Panc1 (cell line): ENCODE measurements at regions not wholly inside any gene's neighbourhood (a gene's known extent, or its start where the extent isn't known, plus 50 kb on each side); places are given as distances from the start of the nearest gene placed in this dataset.
A peak's percentile ranks its signal among the peaks of the same experiment; 100 is the strongest.

ENCODE experiments used
- ATAC-seq: fragments of 200-7000 bp; cut with Tn5 transposase; 2 replicates; pipeline ENCODE4 v1.9.1; 2020; ENCODE audit warnings: mild to moderate bottlenecking, moderate library complexity
- BruUV-seq: library from RNA; stranded (reverse); fragments of 400-500 nt; replicated peaks from 2 replicates; lab custom pipeline; 2021; lab: Mats Ljungman, UMichigan
- CTCF ChIA-PET: fragments of 300-600 bp; sonication (Branson Sonifier 250); formaldehyde crosslinking; loops from one replicate; lab custom pipeline; 2022; ENCODE audit warnings: antibody characterized with exemption; lab: Charles Lee
- POLR2A ChIA-PET: fragments of 300-600 bp; sonication (Branson Sonifier 250); formaldehyde crosslinking; loops from one replicate; lab custom pipeline; 2022; ENCODE audit warnings: antibody characterized with exemption; lab: Charles Lee
- DNase-seq: peaks from one replicate; pipeline ENCODE4 v3.0.0-alpha.2; 2010; ENCODE audit warnings: low read depth, low spot score
- H3K27ac ChIP-seq: 2 replicates; pipeline ENCODE4 v1.5.1; 2011; ENCODE audit warnings: mild to moderate bottlenecking, low read length, inconsistent platforms
- H3K27me3 ChIP-seq: fragments of 200-500 bp; sonication (Bioruptor generic); 2 replicates; pipeline ENCODE4 v1.6.0; 2014; ENCODE audit warnings: low read length, inconsistent platforms; ENCODE audit not compliant: control insufficient read depth, insufficient read depth
- H3K36me3 ChIP-seq: fragments of 200-500 bp; sonication (Bioruptor generic); 2 replicates; pipeline ENCODE4 v1.5.1; 2014; ENCODE audit warnings: inconsistent platforms, mild to moderate bottlenecking, low read length, moderate library complexity; ENCODE audit not compliant: control insufficient read depth, insufficient read depth
- H3K4me1 ChIP-seq: 2 replicates; pipeline ENCODE4 v1.5.1; 2011; ENCODE audit warnings: inconsistent platforms, mild to moderate bottlenecking, low read length, moderate library complexity; ENCODE audit not compliant: control insufficient read depth, insufficient read depth
- H3K4me3 ChIP-seq, 2 experiments: 2 replicates each; pipeline ENCODE4 v1.5.1; 2011 to 2012; ENCODE audit warnings: low read depth in 2 of 2, low read length in 2 of 2, mild to moderate bottlenecking in 2 of 2, inconsistent platforms in 1 of 2, moderate library complexity in 1 of 2
- H3K9me3 ChIP-seq: fragments of 200-500 bp; sonication (Bioruptor generic); 2 replicates; pipeline ENCODE4 v1.5.1; 2014; ENCODE audit warnings: low read depth, mild to moderate bottlenecking, inconsistent platforms, low read length, moderate library complexity; ENCODE audit not compliant: control insufficient read depth, insufficient read depth
- POLR2AphosphoS5 ChIP-seq: IDR thresholded peaks from 2 replicates; pipeline ENCODE4 v1.6.1; 2012; ENCODE audit warnings: mild to moderate bottlenecking, low read depth, low read length, moderate library complexity
- SIN3A ChIP-seq: IDR thresholded peaks from 2 replicates; pipeline ENCODE4 v1.6.1; 2012; ENCODE audit warnings: low read depth, mild to moderate bottlenecking, low read length, moderate library complexity, borderline replicate concordance; ENCODE audit not compliant: insufficient read depth
- TCF7L2 ChIP-seq: IDR thresholded peaks from 2 replicates; pipeline ENCODE4 v1.6.1; 2011; ENCODE audit warnings: mild to moderate bottlenecking, low read depth, low read length, inconsistent platforms
- in situ Hi-C: cut with HindIII; loops from 2 replicates; pipeline ENCODE4 v1.10.0; 2016; ENCODE audit warnings: low sequenced_read_pairs, low pct_unique_long_range_greater_than_20kb
- intact Hi-C: fragments of 100-400 bp; cut with micrococcal nuclease; formaldehyde crosslinking; loops from one replicate; pipeline ENCODE4 v1.10.0; 2022; ENCODE audit not compliant: unreplicated experiment
- TF ChIP-seq, protein P1 (sequence below), 2 experiments: IDR thresholded peaks; 2 replicates each; pipeline ENCODE4 v1.6.1; 2011 to 2012; ENCODE audit warnings: low read depth in 2 of 2, control low read depth in 1 of 2, low read length in 1 of 2, mild to moderate bottlenecking in 1 of 2, moderate library complexity in 1 of 2; ENCODE audit not compliant: insufficient read depth in 1 of 2
- TF ChIP-seq, protein P2 (sequence below): fragments of 450-650 bp; IDR thresholded peaks from 2 replicates; pipeline ENCODE4 v1.5.1; 2017; ENCODE audit warnings: mild to moderate bottlenecking

DNA sequence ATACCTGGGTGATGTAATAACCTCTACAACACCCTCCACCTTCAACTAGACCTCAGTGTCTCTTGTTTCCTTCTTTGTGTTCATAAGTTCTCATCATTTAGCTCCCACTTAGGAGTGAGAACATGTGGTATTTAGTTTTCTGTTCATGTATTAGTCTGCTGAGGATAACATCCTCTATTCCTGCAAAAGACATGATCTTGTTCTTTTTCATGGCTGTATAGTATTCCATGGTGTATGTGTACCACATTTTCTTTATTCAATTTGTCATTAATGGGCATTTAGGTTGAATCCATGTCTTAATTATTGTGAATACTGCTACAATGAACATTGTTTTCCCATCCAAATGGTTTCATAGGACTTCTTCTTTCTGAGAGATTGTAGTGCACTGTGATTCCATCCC lies 135.7 kb downstream of the MBL2 start:
- intact Hi-C loops (no loop called here), in situ Hi-C loops (no loop called here)
- ATAC-seq (no peak), DNase-seq (no peak)
- no peak overlapping the region for H3K27ac ChIP-seq
- no peaks in the 10 kb centered on the region for H3K27me3 ChIP-seq
- H3K36me3 ChIP-seq: no peaks in the 10 kb centered on the region
- ChIA-PET POLR2A (no interaction called here), CTCF (no interaction called here)
- peaks cover 3% of the 10 kb centered on the region; the same call in 1 of the 2 replicates for H3K9me3 ChIP-seq
- no TSS peak for BruUV-seq
- H3K4me1 ChIP-seq: no peaks in the 10 kb centered on the region
- no peak overlapping the region for H3K4me3 ChIP-seq
- TF ChIP-seq POLR2AphosphoS5 (no peak), TCF7L2 (no peak), SIN3A (no peak)
- TF ChIP-seq, protein P1, sequence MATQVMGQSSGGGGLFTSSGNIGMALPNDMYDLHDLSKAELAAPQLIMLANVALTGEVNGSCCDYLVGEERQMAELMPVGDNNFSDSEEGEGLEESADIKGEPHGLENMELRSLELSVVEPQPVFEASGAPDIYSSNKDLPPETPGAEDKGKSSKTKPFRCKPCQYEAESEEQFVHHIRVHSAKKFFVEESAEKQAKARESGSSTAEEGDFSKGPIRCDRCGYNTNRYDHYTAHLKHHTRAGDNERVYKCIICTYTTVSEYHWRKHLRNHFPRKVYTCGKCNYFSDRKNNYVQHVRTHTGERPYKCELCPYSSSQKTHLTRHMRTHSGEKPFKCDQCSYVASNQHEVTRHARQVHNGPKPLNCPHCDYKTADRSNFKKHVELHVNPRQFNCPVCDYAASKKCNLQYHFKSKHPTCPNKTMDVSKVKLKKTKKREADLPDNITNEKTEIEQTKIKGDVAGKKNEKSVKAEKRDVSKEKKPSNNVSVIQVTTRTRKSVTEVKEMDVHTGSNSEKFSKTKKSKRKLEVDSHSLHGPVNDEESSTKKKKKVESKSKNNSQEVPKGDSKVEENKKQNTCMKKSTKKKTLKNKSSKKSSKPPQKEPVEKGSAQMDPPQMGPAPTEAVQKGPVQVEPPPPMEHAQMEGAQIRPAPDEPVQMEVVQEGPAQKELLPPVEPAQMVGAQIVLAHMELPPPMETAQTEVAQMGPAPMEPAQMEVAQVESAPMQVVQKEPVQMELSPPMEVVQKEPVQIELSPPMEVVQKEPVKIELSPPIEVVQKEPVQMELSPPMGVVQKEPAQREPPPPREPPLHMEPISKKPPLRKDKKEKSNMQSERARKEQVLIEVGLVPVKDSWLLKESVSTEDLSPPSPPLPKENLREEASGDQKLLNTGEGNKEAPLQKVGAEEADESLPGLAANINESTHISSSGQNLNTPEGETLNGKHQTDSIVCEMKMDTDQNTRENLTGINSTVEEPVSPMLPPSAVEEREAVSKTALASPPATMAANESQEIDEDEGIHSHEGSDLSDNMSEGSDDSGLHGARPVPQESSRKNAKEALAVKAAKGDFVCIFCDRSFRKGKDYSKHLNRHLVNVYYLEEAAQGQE (IDR thresholded peaks at IDR 0.05; ENCODE audit: insufficient read depth in 1 of 2, low read depth in 2 of 2, low read length in 1 of 2): no peak
- TF ChIP-seq, protein P2, sequence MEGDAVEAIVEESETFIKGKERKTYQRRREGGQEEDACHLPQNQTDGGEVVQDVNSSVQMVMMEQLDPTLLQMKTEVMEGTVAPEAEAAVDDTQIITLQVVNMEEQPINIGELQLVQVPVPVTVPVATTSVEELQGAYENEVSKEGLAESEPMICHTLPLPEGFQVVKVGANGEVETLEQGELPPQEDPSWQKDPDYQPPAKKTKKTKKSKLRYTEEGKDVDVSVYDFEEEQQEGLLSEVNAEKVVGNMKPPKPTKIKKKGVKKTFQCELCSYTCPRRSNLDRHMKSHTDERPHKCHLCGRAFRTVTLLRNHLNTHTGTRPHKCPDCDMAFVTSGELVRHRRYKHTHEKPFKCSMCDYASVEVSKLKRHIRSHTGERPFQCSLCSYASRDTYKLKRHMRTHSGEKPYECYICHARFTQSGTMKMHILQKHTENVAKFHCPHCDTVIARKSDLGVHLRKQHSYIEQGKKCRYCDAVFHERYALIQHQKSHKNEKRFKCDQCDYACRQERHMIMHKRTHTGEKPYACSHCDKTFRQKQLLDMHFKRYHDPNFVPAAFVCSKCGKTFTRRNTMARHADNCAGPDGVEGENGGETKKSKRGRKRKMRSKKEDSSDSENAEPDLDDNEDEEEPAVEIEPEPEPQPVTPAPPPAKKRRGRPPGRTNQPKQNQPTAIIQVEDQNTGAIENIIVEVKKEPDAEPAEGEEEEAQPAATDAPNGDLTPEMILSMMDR: no peak

DNA sequence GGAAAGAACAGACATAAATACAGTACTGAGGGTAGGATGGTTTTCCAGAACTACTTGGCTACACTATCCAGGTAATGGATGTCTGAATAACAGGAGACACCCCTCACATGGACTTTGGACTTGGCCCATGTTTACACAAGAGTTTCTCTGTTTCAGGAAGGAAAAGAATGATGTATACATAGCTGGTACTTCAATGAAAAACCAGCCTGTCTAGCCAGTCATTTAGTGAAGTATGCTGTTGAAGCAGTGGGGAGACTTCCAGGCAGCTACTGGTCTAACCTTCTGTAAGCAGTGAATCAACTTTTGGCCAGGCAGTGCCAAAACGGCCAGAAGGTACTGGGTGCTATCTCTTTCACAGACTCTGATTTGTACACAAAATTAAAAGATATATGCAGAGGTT lies 135.0 kb downstream of the MBL2 start:
- no peaks in the 10 kb centered on the region for H3K4me1 ChIP-seq
- no peaks in the 10 kb centered on the region for H3K36me3 ChIP-seq
- TF ChIP-seq TCF7L2 (no peak), SIN3A (no peak), POLR2AphosphoS5 (no peak)
- TF ChIP-seq, protein P1 (IDR thresholded peaks at IDR 0.05; ENCODE audit: insufficient read depth in 1 of 2, low read depth in 2 of 2, low read length in 1 of 2): no peak
- TF ChIP-seq, protein P2: no peak
- in situ Hi-C loops (no loop called here), intact Hi-C loops (no loop called here)
- ATAC-seq: no peak
- no peak overlapping the region for H3K4me3 ChIP-seq
- H3K27ac ChIP-seq: 0 out of 2 replicates have a peak overlapping the region, but pooled peaks have one; percentile 30
- CTCF ChIA-PET: no interaction called here
- POLR2A ChIA-PET: no interaction called here
- no peaks in the 10 kb centered on the region for H3K27me3 ChIP-seq
- peaks cover 3% of the 10 kb centered on the region; the same call in 1 of the 2 replicates for H3K9me3 ChIP-seq
- no TSS peak for BruUV-seq
- no peak for DNase-seq
